Right cardiac atrium (tissue), 5 donors: ENCODE measurements at regions not wholly inside any gene's neighbourhood (a gene's known extent, or its start where the extent isn't known, plus 50 kb on each side); places are given as distances from the start of the nearest gene placed in this dataset.

Source experiments
- ATAC-seq, 2 donors: fragments of 200-7000 bp; cut with Tn5 transposase; one replicate each; pipeline versions ENCODE4 v1.8.0 to v1.9.1; 2020; ENCODE audit warnings: moderate library complexity in 2 of 2, mild to moderate bottlenecking in 1 of 2
- DNase-seq, 3 donors: peaks; one replicate each; pipeline ENCODE4 v3.0.0-alpha.2; 2020
- H3K27ac ChIP-seq: one replicate; pipeline ENCODE4 v1.5.1; 2013; ENCODE audit warnings: mild to moderate bottlenecking, low read length, control low read depth, moderate library complexity
- H3K27me3 ChIP-seq: one replicate; pipeline ENCODE4 v1.6.1; 2013; ENCODE audit not compliant: control insufficient read depth, insufficient read depth
- H3K4me1 ChIP-seq: one replicate; pipeline ENCODE4 v1.6.1; 2013; ENCODE audit warnings: low read length; ENCODE audit not compliant: control insufficient read depth, insufficient read depth
- H3K4me3 ChIP-seq: one replicate; pipeline ENCODE4 v1.5.1; 2013; ENCODE audit warnings: low read length, control low read depth
- H3K9me3 ChIP-seq: one replicate; pipeline ENCODE4 v1.6.1; 2013; ENCODE audit warnings: low read length; ENCODE audit not compliant: control insufficient read depth
- WGBS: extraction: QIAGEN DNeasy Blood & Tissue Kit; methylation state at CpG from one replicate; pipeline ENCODE4 v1.1.7; 2013; 5-methylcytosine and 5-hydroxymethylcytosine counted together
- intact Hi-C, 4 donors: fragments of 100-400 bp; cut with DNase I; formaldehyde crosslinking; loops; one replicate each; pipeline versions ENCODE4 v1.11.0 to v1.14.0; 2022 to 2023
- donor health status: healthy with polysubstance abuse.
- donor health status: DM: no; HTN: yes; CAD: no.
- donor health status: DM: no; HTN: no; CAD: no.
- donor health status: DM: no; HTN: yes; CAD: no; lungs with severe emphysema.
- donor health status: DM: yes; HTN: yes; CAD: no.

DNA sequence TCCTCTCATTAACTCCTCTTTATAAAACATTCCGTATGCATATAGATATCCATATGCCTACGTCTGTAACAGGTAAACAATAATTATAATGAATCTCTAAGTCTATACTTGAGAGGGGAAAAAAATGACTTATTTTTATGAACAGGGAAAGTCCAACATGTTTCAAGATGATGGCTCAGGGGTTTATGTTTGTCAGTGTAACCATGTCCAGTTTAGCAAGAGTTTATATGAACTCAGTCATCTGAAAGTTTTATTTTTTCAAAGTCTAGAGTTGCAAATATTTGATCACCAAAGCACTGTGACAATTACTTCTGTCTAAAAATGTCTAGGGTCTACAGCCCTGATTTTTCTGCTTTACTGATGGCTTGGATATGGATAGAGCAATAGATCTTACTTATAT lies 559.4 kb upstream of the KCNMB2 start:
- no peaks in the 10 kb centered on the region for H3K4me1 ChIP-seq
- H3K9me3 ChIP-seq: no peaks in the 10 kb centered on the region
- no peak for ATAC-seq
- 89% methylated on average over 2 of the region's 2 CpGs for WGBS
- H3K27me3 ChIP-seq: no peaks in the 10 kb centered on the region
- no peak overlapping the region for H3K4me3 ChIP-seq
- intact Hi-C loops: no loop called here
- no peak for DNase-seq
- no peak overlapping the region for H3K27ac ChIP-seq

DNA sequence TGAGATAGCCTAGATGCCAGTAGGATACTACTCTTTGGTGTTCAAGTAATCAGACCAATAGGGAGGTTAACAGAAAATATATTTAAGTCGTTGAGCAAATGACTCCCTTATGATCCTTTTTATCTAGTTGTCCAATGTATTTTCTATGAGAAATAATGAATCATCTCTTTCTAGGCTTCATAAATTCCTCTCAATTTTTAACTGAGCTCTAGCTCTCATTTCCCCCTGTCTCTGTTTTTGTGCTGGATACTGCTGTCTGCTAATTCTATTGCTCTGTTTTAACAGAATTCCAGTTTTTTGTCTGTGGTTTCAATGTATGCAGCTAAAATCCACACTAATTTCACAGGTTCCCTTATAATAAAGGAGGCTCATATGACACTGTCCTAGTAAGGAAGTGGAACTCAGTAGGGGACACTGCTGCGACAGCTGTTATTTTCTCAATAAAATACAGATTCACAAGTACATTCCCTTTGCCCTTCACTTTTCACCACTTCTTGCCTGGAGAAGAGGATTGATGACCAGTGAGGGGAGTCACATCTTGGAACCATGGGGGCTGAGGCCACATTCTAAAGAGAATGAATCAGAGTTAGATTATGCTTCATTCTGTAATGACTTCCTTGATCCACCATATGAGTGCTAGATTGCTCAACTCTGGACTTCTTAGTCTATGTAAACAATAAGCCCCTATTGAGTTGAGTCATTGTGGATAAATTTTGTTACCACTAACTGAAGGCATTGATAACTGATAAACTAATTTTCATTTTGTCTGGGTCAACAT lies 558.7 kb upstream of the KCNMB2 start:
- ATAC-seq: no peak
- intact Hi-C loops: no loop called here
- Histone ChIP-seq H3K27ac (no peak overlapping the region), H3K4me3 (no peak overlapping the region), H3K27me3 (no peaks in the 10 kb centered on the region), H3K4me1 (no peaks in the 10 kb centered on the region), H3K9me3 (no peaks in the 10 kb centered on the region)
- WGBS: 74% methylated on average over 2 of the region's 2 CpGs
- no peak for DNase-seq

DNA sequence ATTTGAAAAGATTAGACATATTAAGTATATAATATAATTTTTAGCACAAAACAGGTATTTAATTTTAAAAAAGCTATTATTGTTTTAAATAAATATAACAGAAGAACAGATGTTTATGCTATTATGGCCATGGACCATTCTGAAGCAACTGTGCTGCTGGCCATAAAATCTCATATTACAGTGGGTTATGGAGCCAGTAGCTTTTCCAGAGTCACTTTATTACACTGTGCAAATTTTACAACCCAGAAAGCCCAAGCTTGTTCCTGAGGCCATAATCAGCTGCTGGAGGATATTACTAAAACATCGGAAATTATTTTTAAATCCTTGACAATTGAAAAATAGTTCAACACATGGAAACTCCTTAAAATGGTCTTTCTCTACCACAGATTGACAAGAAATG lies 557.3 kb upstream of the KCNMB2 start:
- no peak overlapping the region for H3K4me3 ChIP-seq
- intact Hi-C loops: no loop called here
- 88% methylated on average over 1 of the region's 1 CpG for WGBS

GRCh38 chr3:177979703-177980102 lies 556.5 kb upstream of the KCNMB2 start:
- Histone ChIP-seq H3K9me3 (no peaks in the 10 kb centered on the region), H3K27ac (no peak overlapping the region), H3K4me3 (no peak overlapping the region), H3K4me1 (no peaks in the 10 kb centered on the region), H3K27me3 (no peaks in the 10 kb centered on the region)
- DNase-seq (no peak), ATAC-seq (no peak)
- WGBS: 33% methylated on average over 1 of the region's 1 CpG
- intact Hi-C loops: no loop called here

More for the DNA sequence above, 557.3 kb upstream of the KCNMB2 start:
- DNase-seq: no peak
- no peaks in the 10 kb centered on the region for H3K4me1 ChIP-seq
- no peaks in the 10 kb centered on the region for H3K9me3 ChIP-seq
- no peaks in the 10 kb centered on the region for H3K27me3 ChIP-seq
- no peak for ATAC-seq
- H3K27ac ChIP-seq: no peak overlapping the region

DNA sequence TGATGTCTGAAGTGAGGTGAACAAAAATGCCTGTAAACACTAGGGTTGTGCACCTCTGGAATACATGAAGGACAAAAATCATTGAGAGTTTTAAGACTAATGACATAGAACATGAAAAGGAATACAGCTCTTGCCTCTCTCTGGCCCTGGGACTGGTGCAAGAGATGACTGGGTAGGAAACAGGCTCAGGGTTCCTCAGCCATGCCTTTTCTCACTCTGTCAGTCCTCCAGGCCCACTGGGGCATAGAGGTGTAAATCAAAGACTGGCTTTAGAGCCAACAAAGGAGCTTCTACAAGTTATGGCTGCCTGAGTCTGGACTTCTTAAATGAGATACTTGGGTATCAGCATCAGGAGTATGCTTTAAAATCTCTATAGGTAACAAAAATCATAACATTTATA lies 554.7 kb upstream of the KCNMB2 start:
- Histone ChIP-seq H3K9me3 (no peaks in the 10 kb centered on the region), H3K27me3 (no peaks in the 10 kb centered on the region), H3K4me1 (no peaks in the 10 kb centered on the region), H3K27ac (no peak overlapping the region), H3K4me3 (no peak overlapping the region)
- no peak for DNase-seq
- ATAC-seq: no peak
- intact Hi-C loops: no loop called here

GRCh38 chr3:177982034-177982433 lies 554.2 kb upstream of the KCNMB2 start:
- intact Hi-C loops: no loop called here
- H3K4me3 ChIP-seq: no peak overlapping the region
- no peaks in the 10 kb centered on the region for H3K9me3 ChIP-seq
- DNase-seq (no peak), ATAC-seq (no peak)
- WGBS: 80% methylated on average over 1 of the region's 1 CpG
- no peaks in the 10 kb centered on the region for H3K27me3 ChIP-seq
- H3K4me1 ChIP-seq: no peaks in the 10 kb centered on the region
- H3K27ac ChIP-seq: no peak overlapping the region

DNA sequence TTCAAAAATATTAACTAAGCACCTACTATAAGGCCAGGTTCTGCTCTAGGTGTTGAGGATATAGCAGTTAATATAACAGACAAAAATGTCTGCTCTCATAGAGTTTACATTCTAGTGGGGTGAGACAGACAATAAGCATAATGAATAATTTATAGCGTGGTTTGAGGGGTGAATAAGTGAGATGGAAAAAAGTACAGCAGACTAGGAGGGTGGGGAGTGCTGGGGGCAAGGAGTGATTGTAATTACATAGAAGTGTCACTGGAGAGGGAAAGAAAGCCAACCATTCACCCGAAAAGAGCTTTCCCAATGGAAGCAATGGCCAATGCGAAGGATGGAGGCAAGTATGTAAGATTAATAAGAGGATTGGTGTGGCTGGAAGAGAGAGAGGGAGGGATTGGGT lies 552.9 kb upstream of the KCNMB2 start:
- no peak for ATAC-seq
- H3K9me3 ChIP-seq: no peaks in the 10 kb centered on the region
- H3K27ac ChIP-seq: no peak overlapping the region
- no peak for DNase-seq
- no peaks in the 10 kb centered on the region for H3K27me3 ChIP-seq
- intact Hi-C loops: no loop called here
- H3K4me1 ChIP-seq: no peaks in the 10 kb centered on the region
- no peak overlapping the region for H3K4me3 ChIP-seq
- 81% methylated on average over 3 of the region's 3 CpGs for WGBS

DNA sequence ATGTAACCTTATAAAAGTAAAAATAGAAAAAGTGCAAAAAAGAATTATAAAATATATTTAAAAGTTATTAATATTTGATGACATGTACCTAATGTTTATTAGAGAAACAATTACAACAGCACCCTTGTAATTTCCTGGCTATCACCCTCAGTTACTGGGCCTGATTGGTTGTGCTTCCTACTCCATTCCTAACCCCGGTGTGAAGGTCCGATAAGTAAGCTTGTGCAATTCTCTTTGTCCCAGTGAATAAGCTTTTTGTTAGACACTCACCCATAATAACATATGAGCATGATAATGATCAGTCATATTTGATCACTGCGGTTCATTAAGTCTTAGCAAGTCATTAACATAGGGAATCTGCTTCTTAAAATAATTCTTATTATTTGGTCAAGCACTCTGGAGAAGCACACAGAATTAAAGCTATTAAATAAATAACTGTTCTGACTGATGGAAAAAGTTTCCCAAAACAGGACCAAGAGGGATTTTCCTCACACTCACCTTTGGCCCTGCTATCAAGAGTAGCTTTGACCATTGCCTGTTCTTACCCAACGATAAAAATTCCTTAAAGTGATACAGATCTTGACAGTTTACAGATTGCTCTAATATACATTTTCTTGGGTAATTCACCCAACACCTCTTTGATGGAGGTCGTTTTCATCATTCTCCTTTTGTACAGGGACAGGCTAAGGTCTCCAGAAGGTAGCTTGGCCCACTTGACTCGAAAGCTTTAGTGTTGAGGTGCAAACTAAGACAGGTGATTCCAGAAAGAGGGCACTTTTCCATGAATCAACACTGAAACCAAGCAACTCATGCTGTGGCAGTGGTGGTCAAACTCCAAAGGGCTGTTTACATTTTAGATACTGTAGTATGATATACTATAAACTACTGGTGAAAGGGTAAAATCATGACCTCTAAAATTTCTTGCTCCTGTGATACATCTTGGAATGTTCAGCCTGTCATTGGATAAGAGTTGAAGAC lies 543.0 kb upstream of the KCNMB2 start:
- H3K27me3 ChIP-seq: no peaks in the 10 kb centered on the region
- ATAC-seq (no peak), DNase-seq (no peak)
- no peak overlapping the region for H3K4me3 ChIP-seq
- 79% methylated on average over 6 of the region's 6 CpGs for WGBS
- H3K27ac ChIP-seq: no peak overlapping the region
- intact Hi-C loops: no loop called here
- no peaks in the 10 kb centered on the region for H3K9me3 ChIP-seq
- no peaks in the 10 kb centered on the region for H3K4me1 ChIP-seq

DNA sequence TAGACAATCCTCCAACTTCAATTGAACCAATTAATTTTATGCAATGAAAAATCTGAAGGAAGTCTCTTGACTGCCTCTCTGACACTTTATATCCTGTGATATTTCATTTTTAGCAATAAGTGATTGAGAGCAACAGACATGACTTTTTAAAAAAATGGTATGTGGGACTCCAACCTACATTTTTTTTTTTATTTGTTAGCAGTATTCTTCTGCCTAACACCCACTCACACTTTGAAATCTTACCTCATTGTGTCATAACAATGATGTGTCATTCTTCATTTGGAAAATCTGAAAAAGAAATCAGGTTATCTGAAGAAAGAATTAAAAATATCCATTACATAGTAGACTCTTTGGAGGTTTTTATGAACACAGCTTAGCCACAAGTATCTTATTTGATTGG lies 541.3 kb upstream of the KCNMB2 start:
- intact Hi-C loops: no loop called here
- DNase-seq (no peak), ATAC-seq (no peak)
- H3K4me1 ChIP-seq: no peaks in the 10 kb centered on the region
- no peak overlapping the region for H3K4me3 ChIP-seq
- H3K27ac ChIP-seq: no peak overlapping the region
- H3K9me3 ChIP-seq: no peaks in the 10 kb centered on the region
- H3K27me3 ChIP-seq: no peaks in the 10 kb centered on the region

- H3K27me3 ChIP-seq: no peaks in the 10 kb centered on the region
- intact Hi-C loops: no loop called here
- no peaks in the 10 kb centered on the region for H3K9me3 ChIP-seq
- H3K27ac ChIP-seq: no peak overlapping the region
- DNase-seq (no peak), ATAC-seq (no peak)
- no peaks in the 10 kb centered on the region for H3K4me1 ChIP-seq
- 72% methylated on average over 1 of the region's 1 CpG for WGBS
- H3K4me3 ChIP-seq: no peak overlapping the region
These were observed 540.7 kb upstream of the KCNMB2 start for GRCh38 chr3:177995381-177996085.

GRCh38 chr3:178001670-178002101 lies 534.5 kb upstream of the KCNMB2 start:
- Histone ChIP-seq H3K4me3 (no peak overlapping the region), H3K4me1 (no peaks in the 10 kb centered on the region), H3K27ac (no peak overlapping the region), H3K27me3 (no peaks in the 10 kb centered on the region), H3K9me3 (no peaks in the 10 kb centered on the region)
- intact Hi-C loops: no loop called here
- ATAC-seq: no peak
- WGBS: 81% methylated on average over 1 of the region's 1 CpG
- peak in 1 of 3 donors; percentile 11 for DNase-seq
